ENCODE measurements at regions not wholly inside any gene's neighbourhood (a gene's known extent, or its start where the extent isn't known, plus 50 kb on each side); places are given as distances from the start of the nearest gene placed in this dataset.

- 0 out of 2 replicates have a peak, but pooled peaks have one; percentile 28 for TF ChIP-seq MAX (IDR thresholded peaks at IDR 0.05)
- TF ChIP-seq CEBPB (IDR thresholded peaks at IDR 0.05; ENCODE audit: low read depth, low read length) = peak; percentile 51
- 0 out of 2 replicates have a peak, but pooled peaks have one; percentile 37 for TF ChIP-seq CREB1 (IDR thresholded peaks at IDR 0.05)
- no peak for TF ChIP-seq RAD21 (IDR thresholded peaks at IDR 0.05 in 1 of 2, conservative IDR thresholded peaks at IDR 0.05 in 1 of 2; ENCODE audit: low read depth in 2 of 2, low read length in 2 of 2)
Observed at GRCh38 chr1:239810061-239810481, 281.6 kb upstream of the FMN2 start (continued).

Data from H1 (cell line).